SIG-M5 treated with dmso at 0.1 percent for 504 hours (cell line): ENCODE measurements at regions not wholly inside any gene's neighbourhood (a gene's known extent, or its start where the extent isn't known, plus 50 kb on each side); places are given as distances from the start of the nearest gene placed in this dataset.
"Not testable (repeated sequence)": the region's sequence is repeated elsewhere in the genome, so short reads cannot be mapped to it uniquely, and the experiment has no call there.

Experiments
- DNase-seq: peaks from one replicate; lab custom pipeline; 2025; ENCODE audit not compliant: unreplicated experiment; lab: John Stamatoyannopoulos, UW

DNA sequence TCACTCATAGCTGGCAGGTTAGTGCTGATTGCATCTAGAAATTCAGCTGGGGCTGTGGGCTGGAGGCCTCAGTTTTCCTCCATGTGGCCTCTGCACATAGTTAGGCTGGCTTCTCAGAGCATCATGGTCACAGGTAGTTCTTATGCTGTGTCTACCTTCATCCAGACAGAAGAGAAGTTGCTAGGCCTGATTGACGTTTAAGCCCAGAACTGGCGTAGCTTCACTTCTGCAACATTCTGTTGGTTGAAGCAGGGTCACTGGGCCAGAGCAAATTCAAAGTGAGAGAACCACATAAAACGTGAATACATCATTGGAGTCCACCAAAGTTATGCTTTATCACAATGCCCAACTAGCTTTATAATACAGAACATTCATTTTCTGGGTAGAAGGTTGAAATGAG lies 116.0 kb downstream of the SPP2 start:
- DNase-seq: no peak

DNA sequence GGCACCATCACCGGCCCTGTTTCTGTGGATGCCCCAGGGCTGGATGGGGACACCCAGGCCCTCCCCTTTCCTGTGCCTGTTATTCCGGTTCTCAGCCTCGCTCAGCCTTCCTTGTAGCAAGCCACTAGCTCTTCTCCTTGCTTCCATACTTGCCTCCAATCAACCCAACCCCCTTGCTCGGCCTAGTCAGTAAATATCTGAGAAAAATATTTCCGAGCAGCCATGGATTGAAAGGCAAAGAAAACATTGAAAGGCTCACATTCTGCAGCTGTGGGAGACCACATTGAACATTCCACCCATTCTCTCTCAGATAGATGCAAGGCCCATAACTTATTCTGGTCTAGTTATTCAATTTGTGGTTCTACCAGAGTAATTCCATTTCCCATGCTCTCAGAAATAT lies 114.9 kb downstream of the SPP2 start:
- no peak for DNase-seq

GRCh38 chr2:234164493-234165413 lies 114.3 kb downstream of the SPP2 start:
- DNase-seq: no peak

DNA sequence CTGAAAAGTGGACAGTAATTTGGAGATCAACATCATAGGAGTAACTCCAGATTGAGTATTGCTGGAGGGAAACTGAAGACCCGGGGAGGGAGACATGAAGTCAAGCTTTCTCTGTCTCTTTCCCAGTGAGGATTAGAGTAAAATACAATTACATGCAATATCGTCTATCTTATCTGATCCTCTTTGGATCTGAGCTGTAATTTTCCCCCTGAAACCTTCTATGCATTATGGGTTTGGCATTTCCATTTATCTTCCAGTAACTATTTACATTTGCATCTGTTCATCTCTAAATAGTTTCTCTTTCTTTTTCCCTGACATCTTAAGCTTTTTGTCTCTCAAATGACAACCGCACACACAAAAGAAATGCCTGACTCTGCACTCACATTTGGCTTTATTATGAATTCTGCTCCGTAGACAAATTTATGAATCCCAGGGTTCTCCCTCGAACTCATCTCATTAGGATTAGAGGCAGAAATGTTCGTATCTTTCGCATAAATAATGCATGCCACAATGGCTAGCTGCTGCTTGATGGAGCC lies 113.1 kb downstream of the SPP2 start:
- no peak for DNase-seq

GRCh38 chr2:234162861-234163260 lies 112.4 kb downstream of the SPP2 start:
- no peak for DNase-seq

DNA sequence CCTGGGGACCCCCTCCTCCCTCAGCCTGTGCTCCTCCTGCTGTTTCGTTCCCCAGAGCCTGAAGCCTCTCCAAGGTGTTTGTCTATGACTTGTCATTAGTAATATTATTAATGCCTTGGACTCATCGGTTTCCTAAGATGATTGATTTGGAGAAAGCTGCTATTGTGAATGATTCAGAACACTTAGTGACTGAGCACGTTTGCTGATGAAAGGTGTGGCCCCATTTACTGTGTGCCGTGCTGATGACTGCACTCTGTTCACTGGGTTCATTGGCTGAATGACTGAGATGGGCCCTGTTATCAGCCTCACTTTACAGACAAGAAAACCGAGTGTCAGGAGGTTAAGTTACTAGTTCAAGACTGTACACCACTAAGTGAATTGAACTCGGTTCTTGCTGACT lies 111.4 kb downstream of the SPP2 start:
- DNase-seq: no peak

GRCh38 chr2:234158812-234159211 lies 108.3 kb downstream of the SPP2 start:
- DNase-seq: no peak

DNA sequence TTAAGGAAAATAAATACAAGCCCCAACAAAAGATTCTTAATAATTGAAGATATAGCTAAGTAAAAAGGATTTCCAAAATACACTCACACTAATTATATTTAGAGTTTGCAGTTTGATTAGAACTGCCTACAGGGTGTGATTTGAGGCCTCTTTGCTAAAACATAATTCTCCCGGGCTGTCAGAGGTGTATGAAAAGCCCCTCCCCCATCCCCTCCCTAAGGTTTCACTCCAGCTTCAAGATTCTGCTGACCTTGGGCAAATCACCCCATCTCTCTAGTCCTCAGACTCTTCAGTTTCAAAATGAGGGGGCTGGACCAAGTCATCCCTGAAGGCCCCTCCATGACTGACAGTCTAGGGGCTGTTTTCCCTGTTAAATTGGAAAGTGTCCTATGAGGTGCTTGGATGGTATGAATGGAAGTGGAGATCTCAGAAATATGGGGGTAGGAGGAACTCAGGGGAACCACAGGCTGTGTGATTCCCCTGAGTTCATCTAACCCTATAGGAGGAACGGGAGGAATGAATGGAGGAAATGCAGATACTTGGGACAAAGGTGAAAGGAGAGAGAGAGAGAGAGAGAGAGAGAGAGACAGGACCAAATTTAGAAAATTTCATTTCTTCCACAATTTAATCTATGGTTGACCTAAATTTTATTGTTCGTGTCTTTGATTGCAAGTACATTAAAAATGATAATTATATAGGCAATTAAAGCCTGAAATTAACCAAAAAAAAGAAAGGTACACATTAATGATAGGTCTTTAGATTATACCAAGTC lies 107.5 kb downstream of the SPP2 start:
- DNase-seq: no peak

- DNase-seq: no peak
Measured at GRCh38 chr2:234156326-234156725, 105.8 kb downstream of the SPP2 start.

DNA sequence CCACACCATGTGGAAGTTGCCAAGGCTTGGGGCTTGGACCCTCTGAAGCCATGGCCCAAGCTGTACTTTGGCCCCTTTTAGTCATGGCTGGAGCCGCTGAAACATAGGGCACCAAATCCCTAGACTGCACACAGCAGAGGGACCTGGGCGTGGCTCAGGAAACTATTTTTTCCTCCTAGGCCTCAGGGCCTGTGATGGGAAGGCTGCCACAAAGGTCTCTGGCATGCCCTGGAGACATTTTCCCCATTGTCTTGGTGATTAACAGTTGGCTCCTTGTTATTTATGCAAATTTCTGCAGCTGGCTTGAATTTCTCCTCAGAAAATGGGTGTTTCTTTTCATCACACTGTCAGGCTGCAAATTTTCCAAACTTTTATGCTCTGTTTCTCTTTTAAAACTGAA lies 102.3 kb downstream of the SPP2 start:
- not testable (repeated sequence) for DNase-seq

GRCh38 chr2:234147335-234147861 lies 96.9 kb downstream of the SPP2 start:
- DNase-seq: no peak

GRCh38 chr2:234146087-234146826 lies 95.8 kb downstream of the SPP2 start:
- DNase-seq: no peak

GRCh38 chr2:234145511-234145910 lies 95.0 kb downstream of the SPP2 start:
- no peak for DNase-seq

GRCh38 chr2:234145057-234145456 lies 94.6 kb downstream of the SPP2 start:
- DNase-seq: no peak

DNA sequence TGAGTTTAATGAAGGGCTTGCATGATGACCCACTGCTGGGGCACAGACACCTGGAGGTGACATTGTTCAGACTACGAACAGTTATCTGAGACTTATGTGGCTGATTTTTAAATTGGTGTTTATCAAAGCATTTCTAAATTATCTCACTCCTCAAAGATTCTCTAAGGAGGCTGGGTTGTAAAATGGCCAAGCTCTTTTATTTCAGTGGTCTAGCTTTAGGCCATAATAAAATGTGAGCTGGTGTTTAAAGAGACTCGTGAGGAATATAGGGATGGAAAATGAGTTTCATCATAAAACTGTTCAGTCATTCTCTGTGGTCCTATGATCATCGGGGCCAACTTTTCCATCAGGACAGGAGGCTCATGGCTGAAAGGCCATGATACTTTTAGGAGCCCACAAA lies 93.4 kb downstream of the SPP2 start:
- no peak for DNase-seq

- no peak for DNase-seq
Measured at GRCh38 chr2:234142530-234142929, 92.0 kb downstream of the SPP2 start.

DNA sequence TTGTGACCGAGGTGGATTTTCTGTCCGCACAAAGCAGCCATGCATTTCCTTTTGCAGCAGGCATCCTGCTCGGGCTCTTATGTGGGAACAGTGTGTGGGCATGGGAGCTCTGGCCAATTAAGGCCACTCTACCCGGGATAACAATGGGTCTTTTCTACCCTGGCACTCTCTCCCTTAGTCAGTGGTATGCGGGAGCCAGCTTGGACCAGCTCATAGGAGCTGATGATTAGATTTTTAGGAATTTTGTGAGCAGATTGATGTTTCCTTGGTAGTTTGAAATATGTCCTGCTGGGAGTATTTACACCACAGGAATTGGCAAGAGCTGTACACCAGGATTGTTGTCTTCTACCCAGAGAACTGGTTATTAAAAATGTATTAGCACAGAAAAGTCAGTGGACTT lies 89.3 kb downstream of the SPP2 start:
- no peak for DNase-seq

DNA sequence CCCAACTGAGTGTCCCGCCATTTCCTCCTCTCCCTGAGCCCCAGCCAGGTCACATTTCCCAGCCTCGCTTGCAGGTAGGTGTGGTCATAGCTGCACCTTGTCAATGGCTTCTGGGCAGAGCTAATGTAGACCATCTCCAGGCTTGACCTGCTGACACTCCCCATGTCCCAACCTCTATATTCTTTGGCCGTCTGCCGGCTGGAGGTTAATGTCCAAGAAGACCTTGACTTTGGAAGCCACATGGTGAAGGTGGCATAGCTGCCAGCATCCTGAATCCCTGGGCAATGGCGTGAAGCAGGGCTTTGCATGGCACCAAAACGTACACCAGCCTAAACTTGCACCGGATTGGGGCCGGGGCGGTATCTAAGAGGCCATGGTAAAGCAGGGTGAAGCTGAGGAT lies 88.3 kb downstream of the SPP2 start:
- DNase-seq: no peak

- DNase-seq: no peak
Measured at GRCh38 chr2:234137400-234138014, 87.0 kb downstream of the SPP2 start.

- DNase-seq: peak; percentile 2
Measured at GRCh38 chr2:234136461-234136860, 86.0 kb downstream of the SPP2 start.
